GM23248 (cell line): ENCODE measurements at regions not wholly inside any gene's neighbourhood (a gene's known extent, or its start where the extent isn't known, plus 50 kb on each side); places are given as distances from the start of the nearest gene placed in this dataset.

Source experiments
- EZH2 ChIP-seq: fragments of 200-600 bp; sonication (generic); IDR thresholded peaks from 2 replicates; pipeline ENCODE4 v1.6.1; 2018; ENCODE audit warnings: antibody characterized with exemption, mild to moderate bottlenecking; ENCODE audit not compliant: insufficient read depth, poor library complexity, severe bottlenecking
- EZH2phosphoT487 ChIP-seq: fragments of 200-600 bp; sonication (generic); IDR thresholded peaks from 2 replicates; pipeline ENCODE4 v1.6.1; 2018; ENCODE audit warnings: antibody characterized with exemption, moderate library complexity, mild to moderate bottlenecking, low read depth; ENCODE audit not compliant: insufficient read depth

- TF ChIP-seq EZH2 (no peak), EZH2phosphoT487 (no peak)
Observed at GRCh38 chr1:218867941-218868626, 305.6 kb upstream of the LYPLAL1 start.
